H9 (cell line): ENCODE measurements at regions not wholly inside any gene's neighbourhood (a gene's known extent, or its start where the extent isn't known, plus 50 kb on each side); places are given as distances from the start of the nearest gene placed in this dataset.

ENCODE experiments used
- DNase-seq: peaks from one replicate; pipeline ENCODE4 v3.0.0-alpha.2; 2017
- H2AFZ ChIP-seq: one replicate; pipeline ENCODE4 v1.6.1; 2013; ENCODE audit warnings: mild to moderate bottlenecking, low read length, control low read depth, moderate library complexity
- H2AK5ac ChIP-seq: 2 replicates; pipeline ENCODE4 v1.6.1; 2013; ENCODE audit warnings: low read length, control low read depth, mixed read lengths; ENCODE audit not compliant: insufficient read length
- H2BK120ac ChIP-seq: one replicate; pipeline ENCODE4 v1.6.1; 2013; ENCODE audit warnings: low read depth, mild to moderate bottlenecking, low read length, control low read depth, inconsistent platforms; ENCODE audit not compliant: poor library complexity, severe bottlenecking
- H2BK12ac ChIP-seq: 2 replicates; pipeline ENCODE4 v1.6.1; 2013; ENCODE audit warnings: low read length, control low read depth, mixed read lengths, low read depth; ENCODE audit not compliant: insufficient read length
- H2BK15ac ChIP-seq: 2 replicates; pipeline ENCODE4 v1.6.1; 2013; ENCODE audit warnings: low read depth, low read length, control low read depth
- H2BK20ac ChIP-seq: one replicate; pipeline ENCODE4 v1.6.1; 2013; ENCODE audit warnings: low read depth, mild to moderate bottlenecking, low read length, control low read depth, inconsistent platforms; ENCODE audit not compliant: poor library complexity, severe bottlenecking
- H2BK5ac ChIP-seq: 2 replicates; pipeline ENCODE4 v1.6.1; 2013; ENCODE audit warnings: low read length, control low read depth, mixed read lengths; ENCODE audit not compliant: insufficient read length
- H3K14ac ChIP-seq: 2 replicates; pipeline ENCODE4 v1.6.1; 2013; ENCODE audit warnings: low read length, control low read depth; ENCODE audit not compliant: insufficient read depth
- H3K18ac ChIP-seq: 2 replicates; pipeline ENCODE4 v1.6.1; 2013; ENCODE audit warnings: low read depth, mild to moderate bottlenecking, mixed read lengths, low read length, control low read depth; ENCODE audit not compliant: insufficient read length
- H3K23ac ChIP-seq: 2 replicates; pipeline ENCODE4 v1.6.1; 2013; ENCODE audit warnings: low read length, control low read depth, mixed read lengths, low read depth; ENCODE audit not compliant: insufficient read length
- H3K23me2 ChIP-seq: 2 replicates; pipeline ENCODE4 v1.6.1; 2013; ENCODE audit warnings: low read depth, mild to moderate bottlenecking, mixed read lengths, low read length, control low read depth; ENCODE audit not compliant: insufficient read length, poor library complexity, severe bottlenecking
- H3K27ac ChIP-seq: 2 replicates; pipeline ENCODE4 v1.5.1; 2013; ENCODE audit warnings: low read length, control low read depth, mixed read lengths, low read depth; ENCODE audit not compliant: insufficient read length
- H3K27me3 ChIP-seq: 2 replicates; pipeline ENCODE4 v1.6.1; 2013; ENCODE audit warnings: low read length, control low read depth, inconsistent platforms; ENCODE audit not compliant: insufficient read depth
- H3K4ac ChIP-seq: 2 replicates; pipeline ENCODE4 v1.6.1; 2013; ENCODE audit warnings: low read depth, mild to moderate bottlenecking, control low read depth, inconsistent platforms, low read length, moderate library complexity
- H3K4me1 ChIP-seq: 2 replicates; pipeline ENCODE4 v1.6.1; 2013; ENCODE audit warnings: low read length, control low read depth, inconsistent platforms; ENCODE audit not compliant: insufficient read depth
- H3K4me2 ChIP-seq: 2 replicates; pipeline ENCODE4 v1.6.1; 2013; ENCODE audit warnings: low read length, control low read depth, mixed read lengths; ENCODE audit not compliant: insufficient read length, insufficient read depth
- H3K56ac ChIP-seq: 2 replicates; pipeline ENCODE4 v1.6.1; 2013; ENCODE audit warnings: low read depth, mild to moderate bottlenecking, mixed read lengths, low read length, control low read depth; ENCODE audit not compliant: insufficient read length
- H3K79me1 ChIP-seq: 2 replicates; pipeline ENCODE4 v1.6.1; 2013; ENCODE audit warnings: low read depth, mild to moderate bottlenecking, moderate library complexity, low read length, control low read depth, inconsistent platforms; ENCODE audit not compliant: insufficient read depth, poor library complexity, severe bottlenecking
- H3K79me2 ChIP-seq: 2 replicates; pipeline ENCODE4 v1.6.1; 2013; ENCODE audit warnings: low read length, control low read depth, inconsistent platforms; ENCODE audit not compliant: insufficient read depth
- H3K9ac ChIP-seq: 2 replicates; pipeline ENCODE4 v1.6.1; 2013; ENCODE audit warnings: low read length, control low read depth, mixed read lengths; ENCODE audit not compliant: insufficient read length; ENCODE audit errors: extremely low read depth
- H3K9me3 ChIP-seq: one replicate; pipeline ENCODE4 v1.6.1; 2013; ENCODE audit warnings: low read depth, low read length, inconsistent platforms; ENCODE audit not compliant: control insufficient read depth
- H3T11ph ChIP-seq: one replicate; pipeline ENCODE4 v1.6.1; 2013; ENCODE audit warnings: mild to moderate bottlenecking, low read length, control low read depth, inconsistent platforms
- H4K20me1 ChIP-seq: one replicate; pipeline ENCODE4 v1.6.1; 2013; ENCODE audit not compliant: control insufficient read depth, insufficient read length, insufficient read depth
- H4K5ac ChIP-seq: 2 replicates; pipeline ENCODE4 v1.6.1; 2013; ENCODE audit warnings: low read depth, mild to moderate bottlenecking, mixed read lengths, low read length, control low read depth; ENCODE audit not compliant: insufficient read length
- H4K8ac ChIP-seq: replicated peaks from 2 replicates; pipeline ENCODE4 v1.6.1; 2013; ENCODE audit warnings: low read length, control low read depth, mixed read lengths, low read depth; ENCODE audit not compliant: insufficient read length
- H4K91ac ChIP-seq: 2 replicates; pipeline ENCODE4 v1.6.1; 2013; ENCODE audit warnings: low read depth, mild to moderate bottlenecking, moderate library complexity, mixed read lengths, low read length, control low read depth; ENCODE audit not compliant: insufficient read length
- H3K27ac Mint-ChIP-seq, 3 experiments: 2 replicates in 2 of 3; 3 replicates in 1 of 3; pipeline ENCODE4 v1.8.0; 2020 to 2021; ENCODE audit warnings: mixed read lengths in 3 of 3, mild to moderate bottlenecking in 1 of 3, moderate library complexity in 1 of 3
- H3K27me3 Mint-ChIP-seq: 2 replicates; pipeline ENCODE4 v1.8.0; 2021; ENCODE audit warnings: low read depth, mild to moderate bottlenecking, moderate library complexity, mixed read lengths
- H3K36me3 Mint-ChIP-seq, 3 experiments: 2 replicates in 2 of 3; 3 replicates in 1 of 3; pipeline ENCODE4 v1.8.0; 2020 to 2021; ENCODE audit warnings: low read depth in 3 of 3, mixed read lengths in 3 of 3; ENCODE audit not compliant: insufficient read depth in 1 of 3
- H3K4me1 Mint-ChIP-seq, 2 experiments: 2 replicates each; pipeline ENCODE4 v1.8.0; 2020; ENCODE audit warnings: mixed read lengths in 2 of 2
- H3K4me3 Mint-ChIP-seq, 2 experiments: 2 replicates in 1 of 2; 3 replicates in 1 of 2; pipeline ENCODE4 v1.8.0; 2020 to 2021; ENCODE audit warnings: mild to moderate bottlenecking in 2 of 2, mixed read lengths in 2 of 2, moderate library complexity in 1 of 2
- H3K9me3 Mint-ChIP-seq, 2 experiments: 2 replicates in 1 of 2; 3 replicates in 1 of 2; pipeline ENCODE4 v1.8.0; 2020; ENCODE audit warnings: mild to moderate bottlenecking in 2 of 2, mixed read lengths in 2 of 2, moderate library complexity in 1 of 2
- CTCF ChIP-seq: fragments of 200-600 bp; sonication (generic); conservative IDR thresholded peaks from 3 replicates; pipeline ENCODE4 v1.8.0; 2021; ENCODE audit warnings: antibody characterized with exemption, mild to moderate bottlenecking
- WGBS: extraction: QIAGEN DNeasy Blood & Tissue Kit; methylation state at CpG from one replicate; pipeline ENCODE4 v1.1.7; 2013; ENCODE audit warnings: missing lambda C conversion rate, low lambda C conversion rate, mixed read lengths; ENCODE audit not compliant: insufficient read length; ENCODE audit errors: extremely low coverage; 5-methylcytosine and 5-hydroxymethylcytosine counted together

- no peaks in the 10 kb centered on the region for H3K79me1 ChIP-seq
- WGBS, result no CpG with 5 or more reads among the region's 8 CpGs
Observed at GRCh38 chr16:5791011-5791657, 693.5 kb upstream of the EEF2KMT start.

More at GRCh38 chr16:5791011-5791657, 693.5 kb upstream of the EEF2KMT start:
- Histone ChIP-seq H3K79me2 (no peaks in the 10 kb centered on the region), H3K56ac (no peak overlapping the region), H3K4me1 (peaks cover 5% of the 10 kb centered on the region; the same call in 1 of the 2 replicates), H3K27ac (no peak overlapping the region), H3K23ac (no peak overlapping the region), H3K4ac (no peak overlapping the region), H3K14ac (no peak overlapping the region), H2AFZ (no peak overlapping the region), H2BK12ac (no peak overlapping the region), H2AK5ac (no peak overlapping the region), H2BK20ac (no peak overlapping the region), H3K23me2 (no peaks in the 10 kb centered on the region), H4K20me1 (no peaks in the 10 kb centered on the region), H2BK5ac (no peak overlapping the region), H4K5ac (no peak overlapping the region), H2BK15ac (no peak overlapping the region), H3K18ac (no peak overlapping the region), H3K9me3 (no peaks in the 10 kb centered on the region), H2BK120ac (no peak overlapping the region), H3K27me3 (no peaks in the 10 kb centered on the region), H3K9ac (no peak overlapping the region), H3K4me2 (no peak overlapping the region), H4K8ac (no peak overlapping the region), H4K91ac (no peak overlapping the region), H3T11ph (no peak overlapping the region)
- no peaks in the 10 kb centered on the region; the same call in 1 of the 2 replicates for H3K27me3 Mint-ChIP-seq
- peaks cover 0 to 2% (median 0%) of the 10 kb centered on the region in 3 experiments; a peak in 2 of 7 replicates for H3K36me3 Mint-ChIP-seq
- H3K9me3 Mint-ChIP-seq, result no peaks in the 10 kb centered on the region
- no peak overlapping the region for H3K27ac Mint-ChIP-seq
- no peak for DNase-seq
- H3K4me3 Mint-ChIP-seq, result no peak overlapping the region
- H3K4me1 Mint-ChIP-seq, result peaks cover 45 to 46% of the 10 kb centered on the region in 2 experiments
- TF ChIP-seq CTCF, result no peak
